Vagina (tissue), 2 donors: ENCODE measurements at regions not wholly inside any gene's neighbourhood (a gene's known extent, or its start where the extent isn't known, plus 50 kb on each side); places are given as distances from the start of the nearest gene placed in this dataset.
"Not testable (repeated sequence)": the region's sequence is repeated elsewhere in the genome, so short reads cannot be mapped to it uniquely, and the experiment has no call there.

ENCODE experiments used
- DNase-seq, 2 donors: peaks; one replicate each; pipeline ENCODE4 v3.0.0-alpha.2; 2017; ENCODE audit errors: extremely low spot score in 2 of 2
- H3K27ac ChIP-seq: fragments of 200-600 bp; sonication (generic); one replicate; pipeline ENCODE4 v1.5.1; 2019
- H3K27me3 ChIP-seq: fragments of 200-600 bp; sonication (generic); one replicate; pipeline ENCODE4 v1.5.1; 2019
- H3K36me3 ChIP-seq, 2 donors: fragments of 200-600 bp; sonication (generic); one replicate each; pipeline ENCODE4 v1.5.1; 2017 to 2019
- H3K4me1 ChIP-seq: fragments of 200-600 bp; sonication (generic); one replicate; pipeline ENCODE4 v1.5.1; 2019
- H3K4me3 ChIP-seq, 2 donors: fragments of 200-600 bp; sonication (generic); 1 replicate in 1 of 2; 2 replicates in 1 of 2; pipeline ENCODE4 v1.5.1; 2016 to 2019
- H3K9me3 ChIP-seq: fragments of 200-600 bp; sonication (generic); one replicate; pipeline ENCODE4 v1.5.1; 2019
- CTCF ChIP-seq, 3 experiments: fragments of 450-650 bp in 2 of 3; fragments of 200-600 bp in 1 of 3; sonication (generic) in 1 of 3; IDR thresholded peaks; one replicate each; pipeline ENCODE4 v1.5.1; 2017 to 2019; ENCODE audit warnings: antibody characterized with exemption in 3 of 3, mild to moderate bottlenecking in 2 of 3, moderate library complexity in 2 of 3
- POLR2A ChIP-seq, 2 donors: fragments of 450-650 bp; IDR thresholded peaks; one replicate each; pipeline ENCODE4 v1.6.1; 2017; ENCODE audit warnings: antibody characterized with exemption in 2 of 2, mild to moderate bottlenecking in 2 of 2, moderate library complexity in 2 of 2
- POLR2AphosphoS5 ChIP-seq, 2 donors: sonication (generic); formaldehyde crosslinking; IDR thresholded peaks; one replicate each; pipeline ENCODE4 v1.9.0; 2017; ENCODE audit warnings: antibody characterized with exemption in 2 of 2, mild to moderate bottlenecking in 2 of 2, low read depth in 1 of 2; ENCODE audit not compliant: insufficient read depth in 1 of 2
- intact Hi-C: fragments of 100-400 bp; cut with DNase I; formaldehyde crosslinking; loops from one replicate; pipeline ENCODE4 v1.15.1; 2023

GRCh38 chr1:96211202-96211601 lies 510.4 kb upstream of the PTBP2 start:
- TF ChIP-seq POLR2A (IDR thresholded peaks at IDR 0.05) (no peak), CTCF (IDR thresholded peaks at IDR 0.05) (no peak), POLR2AphosphoS5 (IDR thresholded peaks at IDR 0.05; ENCODE audit: insufficient read depth in 1 of 2, low read depth in 1 of 2) (no peak)
- DNase-seq: no peak
- H3K27me3 ChIP-seq: no peaks in the 10 kb centered on the region
- H3K4me3 ChIP-seq: no peak overlapping the region
- intact Hi-C loops: no loop called here
- no peak overlapping the region for H3K27ac ChIP-seq
- no peaks in the 10 kb centered on the region for H3K4me1 ChIP-seq
- H3K36me3 ChIP-seq: no peaks in the 10 kb centered on the region
- H3K9me3 ChIP-seq: no peaks in the 10 kb centered on the region

GRCh38 chr1:96214982-96215381 lies 506.6 kb upstream of the PTBP2 start:
- Histone ChIP-seq H3K27ac (no peak overlapping the region), H3K36me3 (no peaks in the 10 kb centered on the region), H3K27me3 (no peaks in the 10 kb centered on the region), H3K4me3 (no peak overlapping the region), H3K4me1 (no peaks in the 10 kb centered on the region), H3K9me3 (no peaks in the 10 kb centered on the region)
- TF ChIP-seq CTCF (IDR thresholded peaks at IDR 0.05) (no peak), POLR2A (IDR thresholded peaks at IDR 0.05) (no peak), POLR2AphosphoS5 (IDR thresholded peaks at IDR 0.05; ENCODE audit: insufficient read depth in 1 of 2, low read depth in 1 of 2) (no peak)
- no peak for DNase-seq
- intact Hi-C loops: no loop called here

GRCh38 chr1:96220651-96221050 lies 500.9 kb upstream of the PTBP2 start:
- TF ChIP-seq POLR2AphosphoS5 (IDR thresholded peaks at IDR 0.05; ENCODE audit: insufficient read depth in 1 of 2, low read depth in 1 of 2) (no peak), CTCF (IDR thresholded peaks at IDR 0.05) (no peak), POLR2A (IDR thresholded peaks at IDR 0.05) (no peak)
- H3K4me1 ChIP-seq: no peaks in the 10 kb centered on the region
- H3K9me3 ChIP-seq: no peaks in the 10 kb centered on the region
- no peaks in the 10 kb centered on the region for H3K36me3 ChIP-seq
- no peaks in the 10 kb centered on the region for H3K27me3 ChIP-seq
- no peak overlapping the region for H3K27ac ChIP-seq
- intact Hi-C loops: no loop called here
- no peak overlapping the region for H3K4me3 ChIP-seq
- DNase-seq: no peak

GRCh38 chr1:96222701-96223100 lies 498.9 kb upstream of the PTBP2 start:
- H3K36me3 ChIP-seq: no peaks in the 10 kb centered on the region
- no peak for DNase-seq
- H3K4me1 ChIP-seq: no peaks in the 10 kb centered on the region
- H3K27ac ChIP-seq: no peak overlapping the region
- no peaks in the 10 kb centered on the region for H3K9me3 ChIP-seq
- intact Hi-C loops: no loop called here
- H3K4me3 ChIP-seq: no peak overlapping the region
- no peaks in the 10 kb centered on the region for H3K27me3 ChIP-seq
- no peak for TF ChIP-seq CTCF (IDR thresholded peaks at IDR 0.05)
- TF ChIP-seq POLR2AphosphoS5 (IDR thresholded peaks at IDR 0.05; ENCODE audit: insufficient read depth in 1 of 2, low read depth in 1 of 2): no peak
- TF ChIP-seq POLR2A (IDR thresholded peaks at IDR 0.05): no peak

GRCh38 chr1:96224229-96224628 lies 497.4 kb upstream of the PTBP2 start:
- H3K27ac ChIP-seq, H3K4me3 ChIP-seq, DNase-seq, H3K27me3 ChIP-seq, H3K9me3 ChIP-seq, H3K36me3 ChIP-seq, H3K4me1 ChIP-seq, intact Hi-C loops: not testable (repeated sequence)

- Histone ChIP-seq H3K27ac (no peak overlapping the region), H3K4me1 (peaks cover 6% of the 10 kb centered on the region), H3K9me3 (no peaks in the 10 kb centered on the region), H3K36me3 (no peaks in the 10 kb centered on the region), H3K4me3 (no peak overlapping the region), H3K27me3 (no peaks in the 10 kb centered on the region)
- intact Hi-C loops: no loop called here
- DNase-seq: no peak
- TF ChIP-seq POLR2AphosphoS5 (IDR thresholded peaks at IDR 0.05; ENCODE audit: insufficient read depth in 1 of 2, low read depth in 1 of 2): no peak
- TF ChIP-seq CTCF (IDR thresholded peaks at IDR 0.05): no peak
- TF ChIP-seq POLR2A (IDR thresholded peaks at IDR 0.05): no peak
Observed at GRCh38 chr1:96233422-96233821, 488.2 kb upstream of the PTBP2 start.
